ENCODE measurements at regions not wholly inside any gene's neighbourhood (a gene's known extent, or its start where the extent isn't known, plus 50 kb on each side); places are given as distances from the start of the nearest gene placed in this dataset.

- TF ChIP-seq EGR1 (IDR thresholded peaks at IDR 0.05): no peak
- TF ChIP-seq REST (IDR thresholded peaks at IDR 0.05; ENCODE audit: low read depth): no peak
- TF ChIP-seq YY1 (IDR thresholded peaks at IDR 0.05; ENCODE audit: low read depth): no peak
- no peak for TF ChIP-seq RAD21 (IDR thresholded peaks at IDR 0.05; ENCODE audit: low read depth)
- no peak for TF ChIP-seq NFIC (IDR thresholded peaks at IDR 0.05)
- no peak for TF ChIP-seq TAF1 (IDR thresholded peaks at IDR 0.05; ENCODE audit: low read depth)
- no peak for TF ChIP-seq FOXM1 (IDR thresholded peaks at IDR 0.05; ENCODE audit: borderline replicate concordance, low read depth)
- TF ChIP-seq TEAD4 (IDR thresholded peaks at IDR 0.05): no peak
- no peak for TF ChIP-seq ZBTB7A (IDR thresholded peaks at IDR 0.05; ENCODE audit: low read depth)
- no peak for TF ChIP-seq CEBPB (IDR thresholded peaks at IDR 0.05)
- no peak for TF ChIP-seq CREB1 (IDR thresholded peaks at IDR 0.05; ENCODE audit: low read depth)
- TF ChIP-seq EP300 (IDR thresholded peaks at IDR 0.05; ENCODE audit: borderline replicate concordance): no peak
- TF ChIP-seq MAX (IDR thresholded peaks at IDR 0.05): no peak
- no peak for TF ChIP-seq USF1 (IDR thresholded peaks at IDR 0.05)
- no peak for TF ChIP-seq TCF12 (IDR thresholded peaks at IDR 0.05; ENCODE audit: low read depth)
Measured at GRCh38 chr4:31415629-31416028, 695.5 kb downstream of the PCDH7 start.

GRCh38 chr4:31416498-31416897 is 696.3 kb downstream of the PCDH7 start:
- no peak for TF ChIP-seq RAD21 (IDR thresholded peaks at IDR 0.05; ENCODE audit: low read depth)
- TF ChIP-seq FOXM1 (IDR thresholded peaks at IDR 0.05; ENCODE audit: borderline replicate concordance, low read depth): no peak
- no peak for TF ChIP-seq CREB1 (IDR thresholded peaks at IDR 0.05; ENCODE audit: low read depth)
- no peak for TF ChIP-seq ZBTB7A (IDR thresholded peaks at IDR 0.05; ENCODE audit: low read depth)
- no peak for TF ChIP-seq EGR1 (IDR thresholded peaks at IDR 0.05)
- TF ChIP-seq NFIC (IDR thresholded peaks at IDR 0.05): no peak
- TF ChIP-seq TCF12 (IDR thresholded peaks at IDR 0.05; ENCODE audit: low read depth): no peak
- no peak for TF ChIP-seq EP300 (IDR thresholded peaks at IDR 0.05; ENCODE audit: borderline replicate concordance)
- no peak for TF ChIP-seq USF1 (IDR thresholded peaks at IDR 0.05)
- TF ChIP-seq MAX (IDR thresholded peaks at IDR 0.05): no peak
- TF ChIP-seq TEAD4 (IDR thresholded peaks at IDR 0.05): no peak
- no peak for TF ChIP-seq CEBPB (IDR thresholded peaks at IDR 0.05)
- TF ChIP-seq REST (IDR thresholded peaks at IDR 0.05; ENCODE audit: low read depth): no peak

- TF ChIP-seq TEAD4 (IDR thresholded peaks at IDR 0.05) (no peak), EGR1 (IDR thresholded peaks at IDR 0.05) (no peak), CREB1 (IDR thresholded peaks at IDR 0.05; ENCODE audit: low read depth) (no peak), EP300 (IDR thresholded peaks at IDR 0.05; ENCODE audit: borderline replicate concordance) (no peak), NFIC (IDR thresholded peaks at IDR 0.05) (no peak), USF1 (IDR thresholded peaks at IDR 0.05) (no peak), CEBPB (IDR thresholded peaks at IDR 0.05) (no peak), FOXM1 (IDR thresholded peaks at IDR 0.05; ENCODE audit: borderline replicate concordance, low read depth) (no peak), REST (IDR thresholded peaks at IDR 0.05; ENCODE audit: low read depth) (no peak), TCF12 (IDR thresholded peaks at IDR 0.05; ENCODE audit: low read depth) (no peak), TAF1 (IDR thresholded peaks at IDR 0.05; ENCODE audit: low read depth) (no peak), RAD21 (IDR thresholded peaks at IDR 0.05; ENCODE audit: low read depth) (no peak)
Measured at GRCh38 chr4:31417040-31417439, 696.9 kb downstream of the PCDH7 start.

GRCh38 chr4:31422006-31422405 is 701.8 kb downstream of the PCDH7 start:
- TF ChIP-seq USF1 (IDR thresholded peaks at IDR 0.05) (no peak), YY1 (IDR thresholded peaks at IDR 0.05; ENCODE audit: low read depth) (no peak), CEBPB (IDR thresholded peaks at IDR 0.05) (no peak)
